ENCODE measurements at regions not wholly inside any gene's neighbourhood (a gene's known extent, or its start where the extent isn't known, plus 50 kb on each side); places are given as distances from the start of the nearest gene placed in this dataset.
"Not testable (repeated sequence)": the region's sequence is repeated elsewhere in the genome, so short reads cannot be mapped to it uniquely, and the experiment has no call there.

- Histone ChIP-seq H3K4me3 (ENCODE audit: low read length in 3 of 3) (no peak overlapping the region), H3K4me1 (ENCODE audit: control insufficient read depth in 2 of 3, insufficient read depth in 2 of 3, low read depth in 1 of 3, low read length in 3 of 3) (no peaks in the 10 kb centered on the region), H3K27ac (ENCODE audit: low read depth in 2 of 2, low read length in 2 of 2) (no peak overlapping the region), H3K9me3 (ENCODE audit: control insufficient read depth in 2 of 3, insufficient read depth in 1 of 3, low read length in 3 of 3) (no peaks in the 10 kb centered on the region), H3K36me3 (ENCODE audit: control insufficient read depth in 2 of 3, insufficient read depth in 3 of 3, low read length in 3 of 3) (no peaks in the 10 kb centered on the region), H3K27me3 (ENCODE audit: control insufficient read depth, insufficient read depth, low read length) (no peaks in the 10 kb centered on the region), H3K9ac (ENCODE audit: low read length in 3 of 3) (no peak overlapping the region)
- DNase-seq: peak in 4 of 5 donors; percentile 41 to 68 (median 59)
- TF ChIP-seq CTCF (IDR thresholded peaks at IDR 0.05; ENCODE audit: borderline replicate concordance, extremely low read depth, insufficient read depth): no peak
- FAIRE-seq: no peak
- intact Hi-C loops (cut with DNase I): no loop called here
Measured at GRCh38 chr3:13231781-13232666, 158.8 kb upstream of the IQSEC1 start.

GRCh38 chr3:13229273-13229949 is 156.2 kb upstream of the IQSEC1 start:
- peak in 1 of 5 donors; percentile 36 for DNase-seq
- Histone ChIP-seq H3K27me3 (ENCODE audit: control insufficient read depth, insufficient read depth, low read length) (no peaks in the 10 kb centered on the region), H3K9ac (ENCODE audit: low read length in 3 of 3) (no peak overlapping the region), H3K4me3 (ENCODE audit: low read length in 3 of 3) (no peak overlapping the region), H3K36me3 (ENCODE audit: control insufficient read depth in 2 of 3, insufficient read depth in 3 of 3, low read length in 3 of 3) (no peaks in the 10 kb centered on the region), H3K4me1 (ENCODE audit: control insufficient read depth in 2 of 3, insufficient read depth in 2 of 3, low read depth in 1 of 3, low read length in 3 of 3) (no peaks in the 10 kb centered on the region), H3K27ac (ENCODE audit: low read depth in 2 of 2, low read length in 2 of 2) (no peak overlapping the region), H3K9me3 (ENCODE audit: control insufficient read depth in 2 of 3, insufficient read depth in 1 of 3, low read length in 3 of 3) (no peaks in the 10 kb centered on the region)
- intact Hi-C loops (cut with DNase I): no loop called here
- no peak for FAIRE-seq
- TF ChIP-seq CTCF (IDR thresholded peaks at IDR 0.05; ENCODE audit: borderline replicate concordance, extremely low read depth, insufficient read depth): peak; percentile 39

DNA sequence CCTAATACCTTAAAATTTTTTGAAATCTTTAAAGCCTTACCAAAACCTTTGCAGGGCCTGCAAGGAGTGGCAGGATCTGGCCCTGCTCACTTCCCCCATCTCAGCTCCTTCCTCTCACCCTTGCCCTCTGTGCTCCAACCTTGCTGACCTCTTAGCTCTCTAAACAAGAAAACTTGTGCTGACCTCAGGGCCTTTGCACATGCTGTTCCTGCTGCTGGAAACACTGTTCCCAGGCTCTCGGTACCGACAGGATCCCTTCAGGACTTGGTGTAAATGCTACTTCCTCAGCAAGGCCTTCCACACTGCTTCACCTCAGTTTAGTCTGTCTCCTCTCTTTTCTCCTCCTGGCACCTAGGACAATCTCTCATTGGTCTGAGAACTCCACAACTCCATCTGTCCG is 155.4 kb upstream of the IQSEC1 start:
- intact Hi-C loops (cut with DNase I): no loop called here
- no peak overlapping the region for H3K4me3 ChIP-seq (ENCODE audit: low read length in 3 of 3)
- TF ChIP-seq CTCF (IDR thresholded peaks at IDR 0.05; ENCODE audit: borderline replicate concordance, extremely low read depth, insufficient read depth): no peak
- DNase-seq (no peak), FAIRE-seq (no peak)
- no peaks in the 10 kb centered on the region for H3K36me3 ChIP-seq (ENCODE audit: control insufficient read depth in 2 of 3, insufficient read depth in 3 of 3, low read length in 3 of 3)
- no peak overlapping the region for H3K9ac ChIP-seq (ENCODE audit: low read length in 3 of 3)
- no peak overlapping the region for H3K27ac ChIP-seq (ENCODE audit: low read depth in 2 of 2, low read length in 2 of 2)
- H3K4me1 ChIP-seq (ENCODE audit: control insufficient read depth in 2 of 3, insufficient read depth in 2 of 3, low read depth in 1 of 3, low read length in 3 of 3): no peaks in the 10 kb centered on the region
- H3K27me3 ChIP-seq (ENCODE audit: control insufficient read depth, insufficient read depth, low read length): no peaks in the 10 kb centered on the region
- no peaks in the 10 kb centered on the region for H3K9me3 ChIP-seq (ENCODE audit: control insufficient read depth in 2 of 3, insufficient read depth in 1 of 3, low read length in 3 of 3)

DNA sequence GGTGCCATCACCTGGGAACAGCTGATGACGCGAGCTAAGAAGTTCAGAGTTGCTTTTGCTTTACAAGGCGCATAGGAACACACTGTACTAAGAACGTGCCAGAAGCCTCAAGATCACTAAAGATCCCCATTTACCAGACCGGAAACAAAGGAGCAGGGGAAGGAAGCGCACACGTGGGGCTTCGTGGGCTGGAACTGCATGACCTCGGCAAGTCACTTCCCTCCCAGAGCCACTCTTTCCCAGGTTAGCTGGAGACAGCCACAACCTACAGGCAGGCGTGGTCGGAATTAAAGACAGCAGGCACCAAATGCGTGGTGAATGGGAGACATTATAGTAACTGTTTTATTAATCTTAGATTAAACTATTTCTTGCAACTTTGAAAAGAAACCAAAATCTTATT is 154.9 kb upstream of the IQSEC1 start:
- H3K27ac ChIP-seq (ENCODE audit: low read depth in 2 of 2, low read length in 2 of 2); FAIRE-seq; H3K4me1 ChIP-seq (ENCODE audit: control insufficient read depth in 2 of 3, insufficient read depth in 2 of 3, low read depth in 1 of 3, low read length in 3 of 3); intact Hi-C loops (cut with DNase I); H3K9ac ChIP-seq (ENCODE audit: low read length in 3 of 3); H3K4me3 ChIP-seq (ENCODE audit: low read length in 3 of 3); H3K9me3 ChIP-seq (ENCODE audit: control insufficient read depth in 2 of 3, insufficient read depth in 1 of 3, low read length in 3 of 3); H3K27me3 ChIP-seq (ENCODE audit: control insufficient read depth, insufficient read depth, low read length); H3K36me3 ChIP-seq (ENCODE audit: control insufficient read depth in 2 of 3, insufficient read depth in 3 of 3, low read length in 3 of 3): not testable (repeated sequence)
- peak in 1 of 5 donors; percentile 12 for DNase-seq
